NCI-H510A (cell line): ENCODE measurements at regions not wholly inside any gene's neighbourhood (a gene's known extent, or its start where the extent isn't known, plus 50 kb on each side); places are given as distances from the start of the nearest gene placed in this dataset.
"Not testable (repeated sequence)": the region's sequence is repeated elsewhere in the genome, so short reads cannot be mapped to it uniquely, and the experiment has no call there.

ENCODE experiments used
- DNase-seq: peaks from one replicate; lab custom pipeline; 2025; lab: John Stamatoyannopoulos, UW

- no peak for DNase-seq
Observed at GRCh38 chr16:64362193-64362592, 759.7 kb downstream of the CDH11 start.

- no peak for DNase-seq
Observed at GRCh38 chr16:64361753-64362152, 760.1 kb downstream of the CDH11 start.

- DNase-seq, result no peak
Observed at GRCh38 chr16:64358291-64358690, 763.6 kb downstream of the CDH11 start.

- no peak for DNase-seq
Observed at GRCh38 chr16:64356267-64356666, 765.6 kb downstream of the CDH11 start.

- DNase-seq, result no peak
Observed at GRCh38 chr16:64352246-64352645, 769.6 kb downstream of the CDH11 start.

GRCh38 chr16:64351121-64351520, 770.7 kb downstream of the CDH11 start:
- no peak for DNase-seq

GRCh38 chr16:64346080-64346479, 775.8 kb downstream of the CDH11 start:
- DNase-seq, result no peak

GRCh38 chr16:64345142-64345541, 776.7 kb downstream of the CDH11 start:
- no peak for DNase-seq

- DNase-seq, result not testable (repeated sequence)
Observed at GRCh38 chr16:64343820-64344443, 777.9 kb downstream of the CDH11 start.

- DNase-seq, result no peak
Observed at GRCh38 chr16:64343061-64343819, 778.6 kb downstream of the CDH11 start.

GRCh38 chr16:64341336-64341735, 780.5 kb downstream of the CDH11 start:
- not testable (repeated sequence) for DNase-seq

- no peak for DNase-seq
Observed at GRCh38 chr16:64339052-64339770, 782.7 kb downstream of the CDH11 start.

- DNase-seq, result no peak
Observed at GRCh38 chr16:64321881-64322280, 800.0 kb downstream of the CDH11 start.

- DNase-seq, result no peak
Observed at GRCh38 chr16:64321066-64321465, 800.8 kb downstream of the CDH11 start.

GRCh38 chr16:64317601-64318000, 804.3 kb downstream of the CDH11 start:
- no peak for DNase-seq

- DNase-seq, result no peak
Observed at GRCh38 chr16:64313726-64314125, 808.1 kb downstream of the CDH11 start.

GRCh38 chr16:64312980-64313379, 808.9 kb downstream of the CDH11 start:
- DNase-seq, result no peak

- DNase-seq, result no peak
Observed at GRCh38 chr16:64312292-64312691, 809.6 kb downstream of the CDH11 start.

- no peak for DNase-seq
Observed at GRCh38 chr16:64311241-64311640, 810.6 kb downstream of the CDH11 start.

- DNase-seq, result no peak
Observed at GRCh38 chr16:64309398-64310110, 812.3 kb downstream of the CDH11 start.

GRCh38 chr16:64308721-64309120, 813.1 kb downstream of the CDH11 start:
- DNase-seq, result no peak

GRCh38 chr16:64307431-64307830, 814.4 kb downstream of the CDH11 start:
- no peak for DNase-seq
